HG03139 (cell line): ENCODE measurements at regions not wholly inside any gene's neighbourhood (a gene's known extent, or its start where the extent isn't known, plus 50 kb on each side); places are given as distances from the start of the nearest gene placed in this dataset.
"Not testable (repeated sequence)": the region's sequence is repeated elsewhere in the genome, so short reads cannot be mapped to it uniquely, and the experiment has no call there.

ENCODE experiments used
- ATAC-seq: cut with Tn5 transposase; IDR thresholded peaks from one replicate; pipeline ENCODE4 v1.9.1; 2021; ENCODE audit not compliant: unreplicated experiment

- ATAC-seq = no peak
Measured at GRCh38 chr11:67780056-67780455, 105.6 kb upstream of the ALDH3B2 start.

- not testable (repeated sequence) for ATAC-seq
Measured at GRCh38 chr11:67779189-67779875, 104.9 kb upstream of the ALDH3B2 start.

DNA sequence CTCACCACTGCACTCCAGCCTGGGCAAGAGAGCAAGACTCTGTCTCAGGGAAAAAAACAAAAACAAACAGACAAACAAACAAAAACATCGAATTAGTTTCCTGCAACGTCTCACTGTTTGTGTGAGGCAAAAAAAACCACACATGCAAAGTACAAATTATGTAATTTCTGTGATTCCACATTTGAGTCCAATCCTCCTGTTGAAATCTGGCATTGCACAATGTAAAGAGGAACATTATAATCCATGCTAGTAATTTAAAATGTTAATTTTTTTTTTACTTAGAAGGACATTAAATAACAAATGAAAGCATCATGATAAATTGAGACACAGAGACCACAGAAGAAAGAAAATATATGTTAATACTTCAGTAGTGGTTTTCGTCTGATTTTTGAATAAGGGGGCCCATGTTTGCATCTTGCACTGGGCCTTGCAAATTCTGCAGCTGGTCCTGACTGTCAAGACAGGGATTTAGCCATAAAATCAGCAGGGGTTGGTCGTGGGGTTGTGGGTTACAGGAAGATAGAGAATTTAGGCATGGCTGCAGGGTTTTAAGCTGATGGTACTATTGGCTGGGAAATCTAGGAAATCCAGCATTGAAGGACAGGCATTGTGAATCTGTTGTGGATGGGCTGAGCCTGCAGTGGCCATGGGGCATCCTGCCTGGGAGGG is 102.6 kb upstream of the ALDH3B2 start:
- ATAC-seq = no peak

DNA sequence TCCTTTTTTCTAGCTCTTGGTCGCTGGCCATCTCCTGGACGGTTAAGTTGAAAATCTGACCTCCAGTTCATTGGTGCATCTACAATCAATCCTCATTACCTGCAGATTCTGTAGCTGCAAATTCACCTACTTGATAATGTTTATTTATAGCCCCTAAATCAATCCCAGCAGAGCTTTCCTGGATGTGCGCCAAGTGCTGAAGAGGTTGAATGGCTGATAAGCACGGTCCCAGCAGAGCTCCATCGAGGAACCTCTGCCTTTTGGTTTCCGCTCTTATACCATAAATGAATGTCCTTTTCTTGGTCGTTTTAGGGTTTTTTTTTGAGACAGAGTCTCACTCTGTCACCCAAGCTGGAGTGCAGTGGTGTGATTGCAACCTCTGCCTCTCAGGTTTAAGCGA is 99.8 kb upstream of the ALDH3B2 start:
- ATAC-seq = not testable (repeated sequence)

DNA sequence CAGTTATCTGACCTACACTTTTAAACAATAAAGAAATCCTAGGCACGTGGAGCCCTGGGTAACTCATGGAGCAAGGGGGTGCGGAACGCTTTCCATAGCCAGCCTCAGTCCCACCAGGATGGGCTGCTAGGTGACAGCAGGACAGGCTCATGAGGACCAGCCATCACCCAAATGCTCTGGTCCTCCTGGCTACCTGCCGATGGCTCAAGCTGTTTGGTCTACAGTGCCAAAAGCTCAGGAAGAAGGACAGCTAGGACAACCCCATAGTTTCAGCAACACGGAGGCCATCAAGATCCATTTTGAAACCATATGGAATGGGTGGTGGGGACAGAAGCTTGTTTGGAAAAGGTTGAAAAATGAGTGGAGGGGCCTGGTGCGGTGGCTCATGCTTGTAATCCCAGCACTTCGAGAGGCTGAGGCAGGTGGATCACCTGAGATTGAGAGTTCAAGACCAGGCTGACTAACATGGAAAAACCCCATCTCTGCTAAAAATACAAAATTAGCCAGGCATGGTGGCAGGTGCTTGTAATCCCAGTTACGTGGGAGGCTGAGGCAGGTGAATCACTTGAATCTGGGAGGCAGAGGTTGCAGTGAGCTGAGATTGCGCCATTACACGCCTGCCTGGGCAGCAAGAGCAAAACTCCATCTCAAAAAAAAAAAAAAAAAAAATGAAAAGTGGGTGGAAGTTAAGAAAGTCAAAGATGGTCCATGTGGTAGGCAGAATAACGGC is 93.7 kb upstream of the ALDH3B2 start:
- ATAC-seq = not testable (repeated sequence)

DNA sequence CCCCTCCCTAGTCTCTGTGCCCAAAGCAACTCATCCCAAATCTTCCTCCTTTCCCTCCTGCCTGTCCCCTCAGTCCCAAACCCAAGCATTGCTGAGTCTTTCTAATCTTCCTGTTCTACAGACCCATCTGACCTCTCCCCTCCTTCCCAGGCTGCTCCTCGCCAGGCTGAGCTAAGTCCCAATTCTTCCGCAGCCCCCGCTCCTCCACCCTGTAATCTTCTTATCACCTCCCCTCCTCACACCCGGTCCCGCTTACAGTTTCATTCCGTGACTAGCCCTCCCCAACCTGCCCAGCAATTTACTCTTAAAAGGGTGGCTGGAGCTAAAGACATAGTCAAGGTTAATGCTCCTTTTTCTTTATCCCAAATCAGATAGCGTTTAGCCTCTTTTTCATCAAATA is 86.8 kb upstream of the ALDH3B2 start:
- ATAC-seq = not testable (repeated sequence)

DNA sequence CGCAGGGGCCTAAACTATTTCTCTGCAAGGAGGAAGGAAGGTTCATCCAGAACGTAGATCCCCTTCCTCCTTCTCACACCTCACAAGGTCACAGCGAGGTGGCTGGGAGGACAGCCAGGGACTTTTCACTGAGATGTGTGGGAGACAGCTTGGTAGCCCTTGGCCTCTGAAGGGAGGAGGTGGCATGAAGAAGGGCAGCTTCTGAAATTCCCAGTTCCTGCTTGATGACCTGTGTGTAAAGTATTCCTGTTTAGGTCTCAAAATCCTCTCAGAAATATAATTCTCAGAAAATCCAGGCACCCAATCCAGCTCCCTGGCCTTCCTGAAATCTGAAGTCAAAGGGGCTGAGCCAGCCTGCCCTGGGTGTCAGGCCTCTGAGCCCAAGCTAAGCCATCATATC is 84.9 kb upstream of the ALDH3B2 start:
- ATAC-seq = not testable (repeated sequence)

DNA sequence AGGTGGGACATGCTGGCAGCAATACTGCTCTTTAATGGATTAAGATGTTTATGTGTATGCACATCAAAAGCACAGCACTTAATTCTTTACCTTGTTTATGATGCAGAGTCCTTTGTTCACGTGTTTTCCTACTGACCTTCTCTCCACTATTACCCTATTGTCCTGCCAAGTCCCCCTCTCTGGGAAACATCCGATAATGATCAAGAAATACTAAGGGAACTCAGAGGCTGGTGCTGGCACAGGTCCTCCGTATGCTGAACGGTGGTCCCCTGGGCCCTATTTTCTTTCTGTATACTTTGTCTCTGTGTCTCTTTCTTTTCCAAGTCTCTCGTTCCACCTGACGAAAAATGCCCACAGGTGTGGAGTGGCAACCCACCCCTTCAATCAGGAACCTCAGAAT is 84.0 kb upstream of the ALDH3B2 start:
- not testable (repeated sequence) for ATAC-seq

GRCh38 chr11:67758009-67758408 is 83.6 kb upstream of the ALDH3B2 start:
- not testable (repeated sequence) for ATAC-seq

- ATAC-seq = not testable (repeated sequence)
Measured at GRCh38 chr11:67753820-67754219, 79.4 kb upstream of the ALDH3B2 start.

GRCh38 chr11:67745181-67745726 is 70.8 kb upstream of the ALDH3B2 start:
- no peak for ATAC-seq

GRCh38 chr11:67744231-67744630 is 69.8 kb upstream of the ALDH3B2 start:
- ATAC-seq = not testable (repeated sequence)

DNA sequence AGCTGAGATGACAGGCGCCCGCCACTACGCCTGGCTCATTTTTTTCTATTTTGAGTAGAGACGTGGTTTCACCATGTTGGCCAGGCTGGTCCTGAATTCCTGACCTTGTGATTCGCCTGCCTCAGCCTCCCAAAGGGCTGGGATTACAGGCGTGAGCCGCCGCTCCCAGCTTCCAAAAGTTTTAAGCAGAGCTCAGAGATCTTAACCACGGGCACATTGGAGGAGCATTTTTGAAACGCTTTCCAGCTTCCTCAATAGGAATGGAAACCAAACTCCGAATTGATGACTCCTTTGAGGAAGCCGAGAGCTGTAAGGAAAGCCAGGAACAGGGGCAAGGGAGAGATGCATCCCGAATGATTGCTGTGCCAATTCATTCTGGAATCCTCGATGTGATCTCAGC is 63.8 kb upstream of the ALDH3B2 start:
- ATAC-seq = not testable (repeated sequence)

DNA sequence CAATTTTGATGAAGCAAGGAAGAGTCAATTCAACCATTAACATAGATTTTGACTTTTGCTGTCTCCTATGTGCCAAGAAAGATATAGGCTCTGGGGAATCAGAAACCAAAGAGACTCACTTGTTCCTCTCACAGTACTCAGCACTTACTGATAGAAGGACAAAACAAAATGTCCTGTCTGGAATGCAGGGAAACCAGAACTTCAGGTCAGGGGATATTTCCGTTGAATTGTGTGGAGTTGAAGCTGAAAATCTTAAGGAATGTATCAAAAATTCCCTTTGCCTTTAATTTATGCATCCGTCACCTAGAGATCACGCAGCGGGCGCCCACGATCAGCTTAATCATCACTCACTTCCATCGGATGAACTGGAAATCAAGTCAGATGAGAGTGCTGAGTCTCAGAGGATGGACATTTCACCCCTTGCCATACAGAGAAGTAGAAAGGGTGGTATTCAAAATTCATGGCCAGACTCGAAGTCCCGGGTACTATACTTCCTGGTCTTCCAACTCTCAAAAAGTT is 63.2 kb upstream of the ALDH3B2 start:
- not testable (repeated sequence) for ATAC-seq

GRCh38 chr11:67732045-67732787 is 57.8 kb upstream of the ALDH3B2 start:
- ATAC-seq = no peak

DNA sequence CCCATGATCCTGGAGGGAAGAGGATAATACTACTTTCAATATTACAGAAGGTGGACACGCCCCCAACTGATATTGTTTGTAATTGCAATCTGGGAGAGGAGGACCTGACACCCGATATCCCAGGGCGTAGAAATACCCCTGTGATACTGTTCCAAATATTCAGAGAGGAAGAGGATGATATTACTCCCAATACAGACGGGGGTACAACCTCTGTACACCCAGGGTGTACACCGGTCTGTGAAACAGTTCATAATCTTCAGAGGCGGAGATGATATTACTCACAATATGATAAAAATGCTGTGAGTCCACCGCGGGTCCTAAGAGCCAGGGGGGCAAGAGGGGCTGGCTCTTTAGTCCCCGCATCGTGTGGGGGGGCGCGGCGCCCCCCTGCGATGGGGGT is 57.2 kb upstream of the ALDH3B2 start:
- no peak for ATAC-seq

- not testable (repeated sequence) for ATAC-seq
Measured at GRCh38 chr11:67728163-67728571, 53.7 kb upstream of the ALDH3B2 start.

GRCh38 chr11:67727066-67728040 is 52.9 kb upstream of the ALDH3B2 start:
- not testable (repeated sequence) for ATAC-seq
